ENCODE measurements at regions not wholly inside any gene's neighbourhood (a gene's known extent, or its start where the extent isn't known, plus 50 kb on each side); places are given as distances from the start of the nearest gene placed in this dataset.
A peak's percentile ranks its signal among the peaks of the same experiment; 100 is the strongest.

DNA sequence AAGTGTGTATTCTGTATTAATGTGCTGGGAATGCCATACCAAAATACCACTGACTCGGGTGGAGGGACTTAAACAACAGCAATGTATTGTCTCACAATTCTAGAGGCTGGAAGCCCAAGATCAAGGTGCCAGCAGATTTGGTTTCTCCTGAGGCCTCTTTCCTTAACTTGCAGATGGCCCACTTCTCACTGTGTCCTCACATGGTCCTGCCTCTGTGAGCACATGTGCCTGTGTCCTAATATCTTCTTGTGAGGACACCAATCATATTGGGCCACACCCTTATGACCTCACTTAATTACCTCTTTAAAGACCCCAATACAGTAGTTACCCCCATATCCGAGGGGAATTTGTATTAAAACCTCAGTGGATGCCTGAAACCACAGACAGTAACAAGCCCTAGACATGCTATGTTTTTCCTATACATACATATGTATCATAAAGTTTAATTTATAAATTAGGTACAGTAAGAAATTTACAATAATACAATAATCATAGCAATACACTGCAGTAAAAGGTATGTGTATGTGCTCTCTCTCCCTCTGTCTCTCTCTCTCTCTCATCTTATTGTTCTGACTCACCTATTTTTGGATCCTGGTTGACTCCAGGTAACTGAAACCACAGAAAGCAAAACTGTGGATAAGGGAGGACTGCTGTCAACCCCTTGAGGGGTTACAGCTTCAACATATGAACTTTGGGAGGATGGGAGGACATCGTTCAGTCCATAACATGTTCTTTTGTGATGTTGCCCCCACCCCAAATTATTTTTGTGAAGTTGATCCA lies 174.3 kb downstream of the IRS2 start:
- H3K9me3 ChIP-seq (ENCODE audit: control insufficient read depth, insufficient read depth, low read length): no peaks in the 10 kb centered on the region
- DNase-seq (ENCODE audit: low read depth in 4 of 6, low spot score in 6 of 6): no peak
- 71% methylated on average over 1 of the region's 3 CpGs for WGBS (ENCODE audit: insufficient coverage)
- H3K27ac ChIP-seq (ENCODE audit: low read depth, low read length): no peak overlapping the region
- no peak overlapping the region for H3K4me3 ChIP-seq (ENCODE audit: low read depth, low read length)
- no peaks in the 10 kb centered on the region for H3K4me1 ChIP-seq (ENCODE audit: control insufficient read depth, insufficient read depth, low read length)
- no peaks in the 10 kb centered on the region for H3K27me3 ChIP-seq (ENCODE audit: control insufficient read depth, insufficient read depth, low read length)
- H3K36me3 ChIP-seq (ENCODE audit: control insufficient read depth, insufficient read depth, low read length): no peaks in the 10 kb centered on the region

DNA sequence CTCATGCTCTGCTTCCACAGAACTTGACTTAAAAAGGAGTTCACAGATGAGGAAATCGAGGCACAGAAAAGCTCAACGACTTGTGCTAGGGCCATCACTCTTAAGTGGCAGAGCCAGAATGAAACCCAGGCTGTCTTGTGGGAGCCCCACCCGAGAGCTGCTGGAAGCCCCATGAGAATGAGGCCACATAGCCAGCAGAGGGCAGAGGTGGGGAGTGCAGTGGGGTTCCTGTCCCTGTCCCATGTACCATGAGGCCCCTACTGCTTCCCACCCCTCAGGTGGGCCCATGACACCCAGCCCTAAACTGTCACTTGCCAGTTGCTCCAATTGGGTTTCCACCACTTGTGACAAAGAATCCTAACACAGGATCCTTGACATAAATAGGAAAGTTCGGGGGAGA lies 175.9 kb downstream of the IRS2 start:
- H3K27me3 ChIP-seq (ENCODE audit: control insufficient read depth, insufficient read depth, low read length): no peaks in the 10 kb centered on the region
- no peaks in the 10 kb centered on the region for H3K4me1 ChIP-seq (ENCODE audit: control insufficient read depth, insufficient read depth, low read length)
- H3K4me3 ChIP-seq (ENCODE audit: low read depth, low read length): no peak overlapping the region
- WGBS (ENCODE audit: insufficient coverage): 67% methylated on average over 3 of the region's 4 CpGs
- DNase-seq (ENCODE audit: low read depth in 4 of 6, low spot score in 6 of 6): no peak
- no peaks in the 10 kb centered on the region for H3K36me3 ChIP-seq (ENCODE audit: control insufficient read depth, insufficient read depth, low read length)
- H3K27ac ChIP-seq (ENCODE audit: low read depth, low read length): no peak overlapping the region
- H3K9me3 ChIP-seq (ENCODE audit: control insufficient read depth, insufficient read depth, low read length): no peaks in the 10 kb centered on the region

- H3K4me1 ChIP-seq (ENCODE audit: control insufficient read depth, insufficient read depth, low read length): no peaks in the 10 kb centered on the region
- no peaks in the 10 kb centered on the region for H3K27me3 ChIP-seq (ENCODE audit: control insufficient read depth, insufficient read depth, low read length)
- 85% methylated on average over 2 of the region's 3 CpGs for WGBS (ENCODE audit: insufficient coverage)
- no peaks in the 10 kb centered on the region for H3K36me3 ChIP-seq (ENCODE audit: control insufficient read depth, insufficient read depth, low read length)
- no peak overlapping the region for H3K27ac ChIP-seq (ENCODE audit: low read depth, low read length)
- H3K4me3 ChIP-seq (ENCODE audit: low read depth, low read length): no peak overlapping the region
- no peak for DNase-seq (ENCODE audit: low read depth in 4 of 6, low spot score in 6 of 6)
- H3K9me3 ChIP-seq (ENCODE audit: control insufficient read depth, insufficient read depth, low read length): no peaks in the 10 kb centered on the region
These were observed 177.9 kb downstream of the IRS2 start for GRCh38 chr13:109608503-109608902.

- DNase-seq (ENCODE audit: low read depth in 4 of 6, low spot score in 6 of 6): peak in 1 of 6 donors; percentile 40
- no CpG with 5 or more reads among the region's 3 CpGs for WGBS (ENCODE audit: insufficient coverage)
- Histone ChIP-seq H3K4me3 (ENCODE audit: low read depth, low read length) (no peak overlapping the region), H3K9me3 (ENCODE audit: control insufficient read depth, insufficient read depth, low read length) (no peaks in the 10 kb centered on the region), H3K4me1 (ENCODE audit: control insufficient read depth, insufficient read depth, low read length) (no peaks in the 10 kb centered on the region), H3K27me3 (ENCODE audit: control insufficient read depth, insufficient read depth, low read length) (no peaks in the 10 kb centered on the region), H3K36me3 (ENCODE audit: control insufficient read depth, insufficient read depth, low read length) (no peaks in the 10 kb centered on the region), H3K27ac (ENCODE audit: low read depth, low read length) (no peak overlapping the region)
These were observed 178.3 kb downstream of the IRS2 start for GRCh38 chr13:109608059-109608458.

- H3K4me3 ChIP-seq (ENCODE audit: low read depth, low read length): no peak overlapping the region
- H3K36me3 ChIP-seq (ENCODE audit: control insufficient read depth, insufficient read depth, low read length): no peaks in the 10 kb centered on the region
- H3K27ac ChIP-seq (ENCODE audit: low read depth, low read length): no peak overlapping the region
- no peaks in the 10 kb centered on the region for H3K4me1 ChIP-seq (ENCODE audit: control insufficient read depth, insufficient read depth, low read length)
- no peaks in the 10 kb centered on the region for H3K27me3 ChIP-seq (ENCODE audit: control insufficient read depth, insufficient read depth, low read length)
- 55% methylated on average over 1 of the region's 2 CpGs for WGBS (ENCODE audit: insufficient coverage)
- H3K9me3 ChIP-seq (ENCODE audit: control insufficient read depth, insufficient read depth, low read length): no peaks in the 10 kb centered on the region
- no peak for DNase-seq (ENCODE audit: low read depth in 4 of 6, low spot score in 6 of 6)
These were observed 179.9 kb downstream of the IRS2 start for GRCh38 chr13:109606520-109606919.

DNA sequence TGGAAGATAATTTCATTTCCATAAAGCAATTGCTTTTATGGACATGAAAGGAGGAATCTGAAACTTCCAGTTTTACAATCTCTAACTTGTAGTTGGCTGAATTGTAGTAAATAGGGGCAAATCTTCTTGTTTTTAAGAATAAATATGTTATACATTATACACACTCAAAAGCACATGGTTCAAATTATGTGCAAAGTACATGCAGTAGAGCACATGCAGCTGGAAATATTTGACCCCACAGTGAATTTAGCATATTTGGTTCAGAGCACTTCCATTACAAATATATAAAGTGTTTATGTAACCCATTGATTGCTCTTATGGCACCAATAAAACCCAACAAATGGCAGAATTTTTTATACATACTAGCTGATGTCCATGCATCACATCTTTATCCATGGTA lies 180.5 kb downstream of the IRS2 start:
- Histone ChIP-seq H3K27me3 (ENCODE audit: control insufficient read depth, insufficient read depth, low read length) (no peaks in the 10 kb centered on the region), H3K4me1 (ENCODE audit: control insufficient read depth, insufficient read depth, low read length) (peaks cover 5% of the 10 kb centered on the region), H3K36me3 (ENCODE audit: control insufficient read depth, insufficient read depth, low read length) (no peaks in the 10 kb centered on the region), H3K27ac (ENCODE audit: low read depth, low read length) (no peak overlapping the region), H3K4me3 (ENCODE audit: low read depth, low read length) (no peak overlapping the region), H3K9me3 (ENCODE audit: control insufficient read depth, insufficient read depth, low read length) (no peaks in the 10 kb centered on the region)
- no peak for DNase-seq (ENCODE audit: low read depth in 4 of 6, low spot score in 6 of 6)

DNA sequence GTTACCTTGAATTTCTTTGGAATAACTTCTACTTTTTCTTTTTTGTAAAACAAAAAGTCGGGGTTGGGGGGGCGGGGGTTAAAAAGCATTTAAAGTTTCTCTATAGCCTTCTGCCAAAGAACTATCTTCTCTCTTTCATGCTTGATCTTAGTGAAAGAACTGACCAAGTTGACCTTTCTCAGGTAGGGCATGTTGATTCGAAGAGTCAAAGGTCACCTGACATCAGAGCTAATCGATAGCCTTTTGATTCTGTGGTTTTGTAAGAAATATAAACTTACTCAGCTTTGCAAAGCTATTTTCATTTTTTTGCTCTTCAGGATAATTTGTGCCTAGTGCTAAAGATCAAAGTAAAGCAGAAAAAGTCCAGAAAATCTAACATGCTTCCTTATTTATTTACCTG lies 181.5 kb downstream of the IRS2 start:
- no CpG with 5 or more reads among the region's 4 CpGs for WGBS (ENCODE audit: insufficient coverage)
- Histone ChIP-seq H3K36me3 (ENCODE audit: control insufficient read depth, insufficient read depth, low read length) (no peaks in the 10 kb centered on the region), H3K9me3 (ENCODE audit: control insufficient read depth, insufficient read depth, low read length) (no peaks in the 10 kb centered on the region), H3K27me3 (ENCODE audit: control insufficient read depth, insufficient read depth, low read length) (no peaks in the 10 kb centered on the region), H3K27ac (ENCODE audit: low read depth, low read length) (no peak overlapping the region), H3K4me1 (ENCODE audit: control insufficient read depth, insufficient read depth, low read length) (peaks cover 11% of the 10 kb centered on the region), H3K4me3 (ENCODE audit: low read depth, low read length) (no peak overlapping the region)
- DNase-seq (ENCODE audit: low read depth in 4 of 6, low spot score in 6 of 6): no peak

DNA sequence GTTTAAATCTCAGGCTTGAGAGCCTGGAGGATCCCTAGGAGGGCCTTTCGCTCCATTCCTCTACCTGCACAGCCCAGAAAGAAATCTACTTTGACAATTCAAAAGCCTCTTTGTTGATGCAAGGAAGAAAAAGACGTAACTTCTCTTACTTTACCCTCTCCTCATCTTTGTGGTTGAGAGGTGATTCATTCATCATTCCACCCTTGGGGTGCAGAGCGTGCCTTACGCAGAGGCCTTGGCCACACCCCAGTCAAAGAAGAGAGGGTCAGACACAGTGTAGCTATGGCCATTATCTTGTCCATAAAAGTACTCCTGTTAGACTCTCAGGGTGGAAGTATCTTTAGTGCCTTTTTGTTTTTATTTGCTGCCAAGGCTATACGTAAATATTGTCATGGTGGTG lies 184.0 kb downstream of the IRS2 start:
- no peaks in the 10 kb centered on the region for H3K9me3 ChIP-seq (ENCODE audit: control insufficient read depth, insufficient read depth, low read length)
- H3K36me3 ChIP-seq (ENCODE audit: control insufficient read depth, insufficient read depth, low read length): no peaks in the 10 kb centered on the region
- peaks cover 11% of the 10 kb centered on the region for H3K4me1 ChIP-seq (ENCODE audit: control insufficient read depth, insufficient read depth, low read length)
- DNase-seq (ENCODE audit: low read depth in 4 of 6, low spot score in 6 of 6): no peak
- H3K4me3 ChIP-seq (ENCODE audit: low read depth, low read length): no peak overlapping the region
- H3K27ac ChIP-seq (ENCODE audit: low read depth, low read length): no peak overlapping the region
- WGBS (ENCODE audit: insufficient coverage): no CpG with 5 or more reads among the region's 5 CpGs
- no peaks in the 10 kb centered on the region for H3K27me3 ChIP-seq (ENCODE audit: control insufficient read depth, insufficient read depth, low read length)

GRCh38 chr13:109599901-109600657 lies 186.3 kb downstream of the IRS2 start:
- Histone ChIP-seq H3K27ac (ENCODE audit: low read depth, low read length) (no peak overlapping the region), H3K27me3 (ENCODE audit: control insufficient read depth, insufficient read depth, low read length) (no peaks in the 10 kb centered on the region), H3K36me3 (ENCODE audit: control insufficient read depth, insufficient read depth, low read length) (no peaks in the 10 kb centered on the region), H3K4me3 (ENCODE audit: low read depth, low read length) (no peak overlapping the region), H3K9me3 (ENCODE audit: control insufficient read depth, insufficient read depth, low read length) (no peaks in the 10 kb centered on the region), H3K4me1 (ENCODE audit: control insufficient read depth, insufficient read depth, low read length) (peaks cover 11% of the 10 kb centered on the region)
- DNase-seq (ENCODE audit: low read depth in 4 of 6, low spot score in 6 of 6): peak in 1 of 6 donors; percentile 81
- 70% methylated on average over 3 of the region's 11 CpGs for WGBS (ENCODE audit: insufficient coverage)

DNA sequence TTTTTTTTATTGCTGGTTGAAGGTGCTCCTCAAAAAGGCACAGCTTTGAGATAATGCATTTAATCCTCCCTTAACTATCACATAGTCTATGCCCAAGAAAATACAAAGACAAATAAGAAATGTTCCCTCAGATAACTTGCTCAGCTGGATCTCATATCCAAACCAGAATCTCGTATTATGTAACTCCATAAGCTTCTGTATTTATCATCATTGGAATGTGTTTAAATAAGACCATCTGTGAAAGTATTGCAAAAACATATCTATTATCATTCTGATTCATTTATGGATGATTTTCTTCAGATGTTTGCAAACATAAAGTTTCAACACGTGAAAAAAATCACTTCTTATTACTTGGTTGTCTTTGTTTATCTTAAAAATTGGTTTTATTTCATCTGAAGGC lies 190.9 kb downstream of the IRS2 start:
- no CpG with 5 or more reads among the region's 2 CpGs for WGBS (ENCODE audit: insufficient coverage)
- Histone ChIP-seq H3K4me3 (ENCODE audit: low read depth, low read length) (no peak overlapping the region), H3K27ac (ENCODE audit: low read depth, low read length) (no peak overlapping the region), H3K36me3 (ENCODE audit: control insufficient read depth, insufficient read depth, low read length) (no peaks in the 10 kb centered on the region), H3K9me3 (ENCODE audit: control insufficient read depth, insufficient read depth, low read length) (no peaks in the 10 kb centered on the region), H3K27me3 (ENCODE audit: control insufficient read depth, insufficient read depth, low read length) (no peaks in the 10 kb centered on the region), H3K4me1 (ENCODE audit: control insufficient read depth, insufficient read depth, low read length) (peaks cover 2% of the 10 kb centered on the region)
- no peak for DNase-seq (ENCODE audit: low read depth in 4 of 6, low spot score in 6 of 6)
